Mesodermal cell (in vitro differentiated cells): ENCODE measurements at regions not wholly inside any gene's neighbourhood (a gene's known extent, or its start where the extent isn't known, plus 50 kb on each side); places are given as distances from the start of the nearest gene placed in this dataset.

Experiments used
- H3K27ac ChIP-seq: 2 replicates; pipeline ENCODE4 v1.7.0; 2013; ENCODE audit warnings: mild to moderate bottlenecking, low read depth, low read length, moderate library complexity; ENCODE audit not compliant: severe bottlenecking
- H3K36me3 ChIP-seq: 2 replicates; pipeline ENCODE4 v1.7.1; 2013; ENCODE audit warnings: mild to moderate bottlenecking, low read length, moderate library complexity; ENCODE audit not compliant: control insufficient read depth, insufficient read depth
- H3K4me1 ChIP-seq: one replicate; pipeline ENCODE4 v1.7.1; 2013; ENCODE audit warnings: mild to moderate bottlenecking, low read length; ENCODE audit not compliant: insufficient read depth, control insufficient read depth, poor library complexity, severe bottlenecking
- H3K4me3 ChIP-seq: 2 replicates; pipeline ENCODE4 v1.7.0; 2013; ENCODE audit warnings: low read length, control low read depth, mild to moderate bottlenecking; ENCODE audit not compliant: insufficient read depth, poor library complexity, severe bottlenecking; ENCODE audit errors: extremely low read depth
- H3K9me3 ChIP-seq: 2 replicates; pipeline ENCODE4 v1.7.1; 2013; ENCODE audit warnings: mild to moderate bottlenecking, low read length, moderate library complexity; ENCODE audit not compliant: control insufficient read depth
- WGBS, 2 experiments: methylation state at CpG; one replicate each; pipeline ENCODE4 v1.1.5; 2013; ENCODE audit warnings: missing lambda C conversion rate in 2 of 2; ENCODE audit not compliant: insufficient coverage in 2 of 2; 5-methylcytosine and 5-hydroxymethylcytosine counted together

GRCh38 chr7:153472516-153472915, 579.7 kb upstream of the DPP6 start:
- Histone ChIP-seq H3K9me3 (peaks cover 51% of the 10 kb centered on the region), H3K4me3 (no peak overlapping the region), H3K4me1 (no peaks in the 10 kb centered on the region), H3K27ac (no peak overlapping the region), H3K36me3 (no peaks in the 10 kb centered on the region)
- 68 to 69% methylated on average over 5 of the region's 7 CpGs for WGBS, 2 experiments

DNA sequence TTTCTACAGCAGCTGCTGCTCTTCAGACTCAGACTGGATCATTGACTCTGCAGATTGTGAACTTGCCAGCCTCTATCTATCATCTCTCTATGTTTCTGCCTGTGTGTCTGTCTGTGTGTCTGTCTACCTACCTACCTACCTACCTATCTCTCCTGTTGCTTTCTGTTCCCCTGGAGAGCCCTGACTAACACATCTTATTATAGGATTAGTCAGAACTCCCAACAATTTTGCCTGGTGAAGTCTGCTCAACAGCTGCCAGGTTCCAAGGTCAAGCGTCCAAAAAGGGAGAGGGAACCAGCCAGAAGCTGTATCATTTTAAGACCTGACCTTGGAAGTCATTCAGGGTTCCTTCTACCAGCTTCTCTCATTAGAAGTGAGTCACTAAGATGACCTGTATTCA, 579.0 kb upstream of the DPP6 start:
- WGBS, 2 experiments, result 38% methylated on average over 1 of the region's 1 CpG; no CpG with 5 or more reads in 1 of the 2 experiments
- H3K4me1 ChIP-seq, result no peaks in the 10 kb centered on the region
- no peak overlapping the region for H3K4me3 ChIP-seq
- H3K9me3 ChIP-seq, result peaks cover 51% of the 10 kb centered on the region
- H3K27ac ChIP-seq, result no peak overlapping the region
- no peaks in the 10 kb centered on the region for H3K36me3 ChIP-seq

DNA sequence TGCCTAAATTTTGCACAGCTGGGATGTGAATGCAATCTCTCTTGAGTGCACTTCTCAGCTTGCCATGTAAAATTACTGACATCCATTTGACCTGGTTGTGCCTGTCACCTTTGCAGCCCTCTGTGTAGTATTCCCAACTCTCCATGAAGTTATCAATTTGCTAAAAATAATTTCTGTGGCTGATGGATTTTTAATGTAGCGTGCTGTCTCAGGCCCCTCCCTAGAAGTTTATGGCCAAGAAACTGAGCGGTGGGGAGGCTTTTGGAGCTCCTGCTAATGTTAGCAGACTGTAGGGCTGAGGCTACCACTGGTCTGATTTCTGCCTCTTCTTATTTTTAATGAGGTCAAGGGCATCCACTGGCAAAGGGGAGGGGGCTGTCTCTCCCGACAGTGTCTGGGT, 577.0 kb upstream of the DPP6 start:
- Histone ChIP-seq H3K4me1 (no peaks in the 10 kb centered on the region), H3K4me3 (no peak overlapping the region), H3K9me3 (peaks cover 59% of the 10 kb centered on the region), H3K36me3 (no peaks in the 10 kb centered on the region), H3K27ac (no peak overlapping the region)
- 78% methylated on average over 3 of the region's 3 CpGs; no CpG with 5 or more reads in 1 of the 2 experiments for WGBS, 2 experiments

DNA sequence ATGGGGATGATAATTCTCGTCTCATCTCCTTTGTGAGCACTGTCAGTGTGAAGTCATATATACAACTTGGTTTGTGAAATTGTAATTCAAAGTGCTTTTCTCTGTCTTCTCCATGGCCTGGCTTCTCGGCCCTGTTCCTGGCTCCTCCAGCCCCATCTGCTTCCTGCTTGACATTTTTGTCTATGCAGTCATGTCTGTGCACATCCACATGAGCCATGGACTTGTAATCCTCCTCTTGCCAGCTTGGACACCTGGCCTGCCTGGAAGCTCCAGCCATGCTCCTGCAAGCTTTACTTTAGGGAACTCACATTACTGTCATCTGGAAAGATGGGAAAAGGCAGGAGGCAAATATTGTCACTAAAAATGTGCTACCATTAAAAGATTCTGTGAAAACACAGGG, 576.0 kb upstream of the DPP6 start:
- H3K4me3 ChIP-seq, result no peak overlapping the region
- no peak overlapping the region for H3K27ac ChIP-seq
- no peaks in the 10 kb centered on the region for H3K36me3 ChIP-seq
- 86% methylated on average over 2 of the region's 2 CpGs; no CpG with 5 or more reads in 1 of the 2 experiments for WGBS, 2 experiments
- H3K4me1 ChIP-seq, result no peaks in the 10 kb centered on the region
- peaks cover 50% of the 10 kb centered on the region for H3K9me3 ChIP-seq

- Histone ChIP-seq H3K36me3 (no peaks in the 10 kb centered on the region), H3K4me3 (no peak overlapping the region), H3K27ac (no peak overlapping the region), H3K4me1 (no peaks in the 10 kb centered on the region), H3K9me3 (peaks cover 50% of the 10 kb centered on the region)
- 70 to 75% methylated on average over 2 of the region's 2 CpGs for WGBS, 2 experiments
Observed at GRCh38 chr7:153496257-153496656, 555.9 kb upstream of the DPP6 start.

- H3K4me3 ChIP-seq, result no peak overlapping the region
- peaks cover 57% of the 10 kb centered on the region for H3K9me3 ChIP-seq
- no peaks in the 10 kb centered on the region for H3K36me3 ChIP-seq
- no peak overlapping the region for H3K27ac ChIP-seq
- WGBS, 2 experiments, result 70% methylated on average over 3 of the region's 5 CpGs; no CpG with 5 or more reads in 1 of the 2 experiments
- H3K4me1 ChIP-seq, result no peaks in the 10 kb centered on the region
Observed at GRCh38 chr7:153503093-153503492, 549.1 kb upstream of the DPP6 start.

- H3K4me1 ChIP-seq, result no peaks in the 10 kb centered on the region
- H3K4me3 ChIP-seq, result no peak overlapping the region
- H3K9me3 ChIP-seq, result peaks cover 59% of the 10 kb centered on the region
- H3K36me3 ChIP-seq, result no peaks in the 10 kb centered on the region
- no peak overlapping the region for H3K27ac ChIP-seq
- WGBS, 2 experiments, result 77 to 78% methylated on average over 12 to 13 of the region's 17 CpGs
Observed at GRCh38 chr7:153504288-153505075, 547.7 kb upstream of the DPP6 start.

DNA sequence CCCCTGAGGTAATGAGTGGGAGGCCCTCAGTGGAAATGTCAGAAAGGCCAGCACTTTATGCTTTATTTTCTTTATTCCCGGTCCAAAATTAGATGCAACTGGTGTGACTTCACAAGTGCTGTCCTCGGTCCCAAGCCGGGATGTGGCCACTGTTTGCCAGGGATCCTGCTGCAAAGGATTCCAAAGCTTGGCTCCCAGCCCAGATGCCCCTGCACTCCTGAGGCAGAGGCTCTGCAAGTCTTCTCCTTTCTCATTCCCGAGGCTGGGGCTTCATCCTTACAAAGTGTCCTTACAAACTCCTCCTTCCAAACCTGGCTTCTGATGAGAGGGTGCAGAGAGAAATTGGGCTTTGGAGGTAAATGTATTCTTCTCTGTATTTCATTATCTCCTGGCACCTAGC, 544.3 kb upstream of the DPP6 start:
- 79 to 97% methylated on average over 3 of the region's 4 CpGs for WGBS, 2 experiments
- no peak overlapping the region for H3K4me3 ChIP-seq
- peaks cover 44% of the 10 kb centered on the region for H3K9me3 ChIP-seq
- no peaks in the 10 kb centered on the region for H3K4me1 ChIP-seq
- no peak overlapping the region for H3K27ac ChIP-seq
- no peaks in the 10 kb centered on the region for H3K36me3 ChIP-seq

DNA sequence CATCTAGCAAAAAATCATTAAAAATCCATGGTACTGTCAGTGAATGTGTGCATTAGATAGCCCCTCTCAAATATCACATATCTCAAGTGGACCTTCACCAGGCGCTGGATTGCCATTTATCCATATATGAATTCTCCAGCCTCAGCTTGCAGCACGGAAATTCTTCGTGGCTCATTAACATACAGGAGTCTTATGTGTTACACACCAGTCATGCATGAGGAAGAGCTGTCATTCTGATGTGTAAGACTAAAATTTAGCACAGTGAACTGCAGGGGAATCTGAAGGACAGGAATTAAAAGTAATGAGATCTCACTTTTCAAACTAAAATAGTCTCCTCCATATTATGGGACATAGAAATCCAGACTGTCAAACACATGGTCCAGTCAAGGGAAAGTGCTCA, 542.4 kb upstream of the DPP6 start:
- WGBS, 2 experiments, result 0 to 59% methylated on average over 1 to 3 of the region's 3 CpGs
- peaks cover 46% of the 10 kb centered on the region for H3K9me3 ChIP-seq

GRCh38 chr7:153510674-153511073, 541.5 kb upstream of the DPP6 start:
- H3K4me1 ChIP-seq, result no peaks in the 10 kb centered on the region
- no peaks in the 10 kb centered on the region for H3K36me3 ChIP-seq
- WGBS, 2 experiments, result 71% methylated on average over 1 of the region's 3 CpGs; no CpG with 5 or more reads in 1 of the 2 experiments
- H3K9me3 ChIP-seq, result peaks cover 49% of the 10 kb centered on the region
- H3K4me3 ChIP-seq, result no peak overlapping the region
- H3K27ac ChIP-seq, result no peak overlapping the region

More for the DNA sequence above, 542.4 kb upstream of the DPP6 start:
- H3K4me1 ChIP-seq, result no peaks in the 10 kb centered on the region
- H3K27ac ChIP-seq, result no peak overlapping the region
- H3K4me3 ChIP-seq, result no peak overlapping the region
- H3K36me3 ChIP-seq, result no peaks in the 10 kb centered on the region

GRCh38 chr7:153514032-153514431, 538.2 kb upstream of the DPP6 start:
- no peak overlapping the region for H3K27ac ChIP-seq
- no peaks in the 10 kb centered on the region for H3K4me1 ChIP-seq
- H3K4me3 ChIP-seq, result no peak overlapping the region
- no peaks in the 10 kb centered on the region for H3K36me3 ChIP-seq
- 63 to 84% methylated on average over 2 to 3 of the region's 5 CpGs for WGBS, 2 experiments
- H3K9me3 ChIP-seq, result peaks cover 52% of the 10 kb centered on the region
